GM19043 (cell line): ENCODE measurements at regions not wholly inside any gene's neighbourhood (a gene's known extent, or its start where the extent isn't known, plus 50 kb on each side); places are given as distances from the start of the nearest gene placed in this dataset.

ENCODE experiments used
- ATAC-seq: cut with Tn5 transposase; IDR thresholded peaks from one replicate; pipeline ENCODE4 v1.9.1; 2021; ENCODE audit warnings: low read depth; ENCODE audit not compliant: unreplicated experiment

DNA sequence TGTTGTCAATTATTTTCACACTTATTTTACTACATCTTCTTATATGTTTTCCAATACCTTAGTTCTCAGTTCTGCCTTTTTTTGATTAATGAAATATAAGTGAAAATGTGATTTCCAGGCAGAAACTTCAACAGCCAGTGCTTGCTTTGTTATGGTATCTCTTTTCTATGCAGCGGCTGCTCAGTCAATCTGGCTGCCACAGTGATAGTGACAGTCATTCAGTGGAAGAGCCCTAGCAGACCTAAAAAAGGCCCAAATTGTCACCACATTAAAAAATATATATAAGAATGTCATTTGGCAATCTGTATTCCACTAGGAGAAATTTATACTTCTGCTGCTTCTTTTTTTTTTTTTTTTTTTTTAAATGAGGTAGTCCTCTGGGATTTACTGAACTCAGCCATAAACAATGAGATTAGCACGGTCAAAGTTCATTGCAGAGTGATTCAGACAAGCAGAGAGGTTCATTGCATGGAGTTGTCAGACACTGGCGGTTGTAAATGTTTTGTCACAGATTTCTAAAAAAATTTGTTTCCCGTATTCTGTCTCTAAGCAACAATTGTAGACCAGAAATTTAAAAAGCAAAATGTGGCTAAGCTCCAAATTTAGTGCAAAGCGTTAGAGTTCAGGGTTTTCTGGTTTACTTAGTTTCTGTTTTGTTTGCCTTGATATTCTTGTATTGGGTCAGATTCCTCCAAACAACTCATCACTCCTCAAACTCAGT is 94.7 kb upstream of the PRR20A start:
- ATAC-seq, result no peak

GRCh38 chr13:57056601-57057180 is 84.0 kb upstream of the PRR20A start:
- no peak for ATAC-seq

DNA sequence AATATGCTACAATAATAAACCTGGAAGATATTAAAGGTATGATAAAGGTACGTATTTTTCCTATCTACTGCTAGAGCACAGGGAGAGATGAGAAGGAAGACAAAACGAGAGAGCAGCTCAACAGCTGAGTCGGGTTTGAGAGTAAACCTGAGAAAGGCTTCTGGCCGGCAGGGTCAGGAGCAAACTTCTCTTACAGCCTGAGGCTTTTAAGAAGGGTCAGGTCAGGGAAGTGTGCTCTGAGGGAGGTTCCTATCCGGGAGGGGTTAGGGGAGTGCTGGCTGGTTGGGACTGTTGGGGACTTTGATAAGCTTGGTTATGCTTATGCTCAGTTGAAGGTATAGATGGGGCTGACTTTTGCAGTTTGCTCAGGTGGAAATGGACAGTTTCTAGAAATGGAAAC is 77.7 kb upstream of the PRR20A start:
- ATAC-seq, result no peak

DNA sequence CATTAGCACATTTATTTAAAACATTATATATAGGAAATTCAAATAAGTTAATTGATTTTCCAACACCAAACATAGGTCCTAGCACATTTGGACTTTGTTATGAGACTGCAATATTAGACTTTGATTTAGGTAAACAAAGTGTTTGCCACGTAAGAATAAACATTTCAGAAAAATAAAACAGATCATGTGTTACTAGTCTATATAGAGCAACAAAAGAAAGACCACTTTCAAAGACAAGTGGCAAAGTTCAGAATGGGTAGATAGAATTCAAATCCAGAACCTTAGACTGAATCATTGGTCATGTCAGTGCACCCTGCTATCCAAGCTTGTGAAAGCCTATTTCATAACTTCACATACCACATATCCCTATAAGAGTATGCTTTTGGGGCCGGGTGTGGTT is 66.7 kb upstream of the PRR20A start:
- no peak for ATAC-seq

DNA sequence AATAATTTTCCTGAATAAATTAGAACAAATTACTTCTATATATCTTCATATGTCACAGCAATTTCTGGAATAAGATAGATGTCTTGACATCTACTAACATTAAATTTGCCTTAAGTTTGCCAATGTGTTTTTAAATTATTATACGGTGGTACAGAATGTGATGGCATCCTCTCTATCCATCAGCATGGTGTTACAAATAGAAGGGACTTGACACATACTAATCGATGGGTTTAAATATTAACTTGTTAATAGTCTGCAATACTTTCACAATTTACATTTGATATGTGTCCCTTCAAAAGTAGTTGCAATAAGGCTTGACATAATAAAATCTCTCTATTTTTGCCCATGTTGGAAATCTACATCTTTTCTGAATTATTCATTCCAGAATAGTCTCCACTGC is 65.1 kb upstream of the PRR20A start:
- ATAC-seq, result no peak

GRCh38 chr13:57087006-57087405 is 53.7 kb upstream of the PRR20A start:
- no peak for ATAC-seq
